ENCODE measurements at regions not wholly inside any gene's neighbourhood (a gene's known extent, or its start where the extent isn't known, plus 50 kb on each side); places are given as distances from the start of the nearest gene placed in this dataset.
"Not testable (repeated sequence)": the region's sequence is repeated elsewhere in the genome, so short reads cannot be mapped to it uniquely, and the experiment has no call there.

GRCh38 chr13:105907319-105908019, 628.0 kb downstream of the EFNB2 start:
- in situ Hi-C loops (cut with HindIII; ENCODE audit: low sequenced_read_pairs) = no loop called here

- in situ Hi-C loops (cut with HindIII; ENCODE audit: low sequenced_read_pairs) = no loop called here
Observed at GRCh38 chr13:105906746-105907145, 628.7 kb downstream of the EFNB2 start.

GRCh38 chr13:105904034-105904742, 631.3 kb downstream of the EFNB2 start:
- in situ Hi-C loops (cut with HindIII; ENCODE audit: low sequenced_read_pairs) = no loop called here

- in situ Hi-C loops (cut with HindIII; ENCODE audit: low sequenced_read_pairs) = no loop called here
Observed at GRCh38 chr13:105902396-105902795, 633.1 kb downstream of the EFNB2 start.

DNA sequence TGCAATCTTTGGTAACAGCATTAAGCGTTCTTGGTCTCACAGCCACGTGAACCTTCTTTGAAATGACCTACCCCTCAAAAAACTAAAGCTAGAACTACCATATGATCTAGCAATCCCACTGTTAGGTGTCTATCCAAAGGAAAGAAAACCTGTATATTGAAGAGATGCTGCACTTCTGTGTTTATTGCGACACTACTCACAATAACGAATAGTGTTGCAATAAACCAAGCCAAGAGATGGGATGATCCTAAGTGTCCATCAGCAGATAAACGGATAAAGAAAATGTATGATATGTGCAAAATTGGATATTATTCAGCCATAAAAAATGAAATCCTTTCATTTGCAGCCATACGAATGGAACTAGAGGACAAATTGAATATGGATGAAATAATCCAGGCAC, 637.9 kb downstream of the EFNB2 start:
- in situ Hi-C loops (cut with HindIII; ENCODE audit: low sequenced_read_pairs) = no loop called here

DNA sequence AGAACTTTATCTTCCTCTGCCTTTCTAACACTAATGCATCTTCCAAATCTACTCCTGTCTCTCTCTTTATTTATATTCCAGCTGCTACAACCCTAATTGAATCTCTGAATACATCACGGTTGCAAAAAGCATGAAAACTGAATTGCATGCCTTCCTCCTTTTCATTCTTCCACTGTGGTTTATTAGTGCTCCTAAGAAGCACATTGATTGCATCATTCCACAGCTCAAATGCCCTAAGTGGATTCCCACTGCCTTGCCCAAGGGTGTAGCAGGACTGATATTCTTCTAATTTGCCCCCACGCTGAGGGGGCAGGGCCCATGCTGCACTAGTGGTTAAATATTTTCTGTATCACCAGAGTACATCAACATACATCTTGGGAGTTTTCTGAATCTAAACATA, 640.8 kb downstream of the EFNB2 start:
- in situ Hi-C loops (cut with HindIII; ENCODE audit: low sequenced_read_pairs) = no loop called here

GRCh38 chr13:105890509-105890908, 645.0 kb downstream of the EFNB2 start:
- in situ Hi-C loops (cut with HindIII; ENCODE audit: low sequenced_read_pairs) = no loop called here

GRCh38 chr13:105878119-105878700, 657.3 kb downstream of the EFNB2 start:
- in situ Hi-C loops (cut with HindIII; ENCODE audit: low sequenced_read_pairs) = no loop called here

GRCh38 chr13:105874814-105875213, 660.6 kb downstream of the EFNB2 start:
- in situ Hi-C loops (cut with HindIII; ENCODE audit: low sequenced_read_pairs) = no loop called here

DNA sequence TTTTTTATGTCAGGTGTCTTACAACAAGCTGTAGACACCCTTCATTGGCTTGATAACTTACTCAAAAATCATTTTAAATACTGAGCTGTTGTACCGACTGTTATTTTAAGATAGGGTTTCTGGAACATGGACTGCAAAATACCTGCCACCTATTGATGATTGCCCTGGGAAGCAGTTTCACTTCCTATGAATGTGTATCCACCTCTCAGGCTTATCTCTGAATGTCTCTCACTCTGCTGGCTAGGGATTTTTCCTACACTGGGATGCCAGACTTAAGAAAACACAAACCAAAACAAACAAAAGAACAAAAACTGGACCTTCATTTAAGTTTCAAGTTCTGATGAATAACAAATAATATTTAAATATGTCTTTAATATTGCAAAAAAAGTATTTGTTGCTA, 663.7 kb downstream of the EFNB2 start:
- in situ Hi-C loops (cut with HindIII; ENCODE audit: low sequenced_read_pairs) = no loop called here

- in situ Hi-C loops (cut with HindIII; ENCODE audit: low sequenced_read_pairs) = no loop called here
Observed at GRCh38 chr13:105871326-105871725, 664.1 kb downstream of the EFNB2 start.

DNA sequence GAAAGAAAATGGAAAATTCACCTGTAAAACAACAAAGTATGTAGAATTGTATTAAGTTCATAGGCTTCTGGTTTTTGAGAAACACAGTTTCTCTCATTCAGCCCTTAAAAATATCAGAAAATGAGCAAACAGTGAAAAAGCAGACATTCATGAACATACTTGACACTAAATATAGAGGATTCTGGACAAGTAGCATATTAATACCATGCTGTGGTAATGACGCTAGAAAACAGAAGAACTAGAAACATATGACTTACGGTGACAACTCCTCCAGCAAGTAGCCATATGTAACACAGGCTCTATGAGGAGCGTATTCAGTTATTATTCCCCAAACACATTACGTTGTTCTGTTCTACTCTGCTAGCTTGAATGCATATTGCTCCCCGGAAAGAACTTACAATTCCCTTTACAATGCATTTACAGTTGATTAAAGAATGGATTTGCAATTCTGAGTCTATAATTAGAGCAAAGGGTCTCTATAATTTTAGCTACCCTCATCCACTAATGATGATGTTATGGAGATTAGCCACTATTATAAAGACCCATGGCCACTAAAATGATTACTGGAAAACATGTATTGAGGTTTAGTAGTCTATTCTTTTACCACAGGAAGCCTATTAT, 672.1 kb downstream of the EFNB2 start:
- in situ Hi-C loops (cut with HindIII; ENCODE audit: low sequenced_read_pairs) = no loop called here

DNA sequence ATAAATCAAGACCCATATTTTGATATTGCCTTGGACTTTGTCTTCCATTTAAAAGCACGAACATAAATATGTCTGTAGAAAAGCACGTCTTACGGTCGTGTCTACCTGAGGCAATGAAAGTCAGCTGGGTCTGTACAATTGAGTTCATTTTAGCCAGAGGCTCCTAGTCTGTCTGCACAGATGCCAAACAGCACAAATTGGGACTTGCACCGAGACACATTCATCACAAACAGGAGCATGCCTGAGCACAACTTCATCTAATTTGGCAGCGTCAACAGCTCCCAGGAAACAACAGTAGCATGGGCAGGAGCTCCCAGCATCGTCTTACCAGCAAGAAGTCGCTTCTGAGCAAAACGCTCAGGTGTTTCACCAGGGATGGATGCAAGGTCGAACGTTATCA, 687.0 kb downstream of the EFNB2 start:
- in situ Hi-C loops (cut with HindIII; ENCODE audit: low sequenced_read_pairs) = no loop called here

DNA sequence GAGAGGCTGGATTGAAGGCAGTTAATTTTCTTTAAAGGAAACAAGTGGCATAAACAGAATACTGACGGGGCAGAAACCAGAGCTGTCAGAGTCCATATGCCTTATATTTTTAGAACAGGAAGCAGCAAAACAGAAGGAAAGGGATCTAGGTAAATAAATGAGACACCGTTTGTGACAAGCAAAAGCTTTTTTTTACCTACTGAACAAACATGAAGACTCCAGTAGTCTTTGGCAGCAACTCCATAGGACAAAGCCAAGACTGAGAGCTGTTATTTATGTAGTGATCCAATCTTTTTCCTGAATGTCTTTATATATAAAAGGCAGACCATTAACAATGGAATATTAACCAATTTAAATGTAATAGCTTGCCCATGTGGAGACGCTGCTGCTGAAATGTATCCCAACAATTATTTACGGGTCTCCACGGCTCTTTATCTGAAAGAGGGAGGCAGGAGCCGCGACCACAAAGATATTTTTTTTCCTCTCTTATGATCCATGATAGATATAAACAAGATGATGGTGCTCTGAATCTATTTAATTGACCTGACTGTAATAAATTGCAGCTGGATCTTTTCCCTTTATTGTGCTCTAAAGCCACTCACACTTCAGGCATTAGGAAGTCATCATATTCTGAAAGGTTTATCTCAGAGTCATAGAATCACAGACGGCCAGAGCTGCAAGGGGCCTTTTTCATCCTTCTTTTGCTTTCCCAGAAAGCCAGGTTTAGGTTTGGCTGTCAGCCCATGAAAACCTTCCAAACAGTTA, 687.8 kb downstream of the EFNB2 start:
- in situ Hi-C loops (cut with HindIII; ENCODE audit: low sequenced_read_pairs) = no loop called here

DNA sequence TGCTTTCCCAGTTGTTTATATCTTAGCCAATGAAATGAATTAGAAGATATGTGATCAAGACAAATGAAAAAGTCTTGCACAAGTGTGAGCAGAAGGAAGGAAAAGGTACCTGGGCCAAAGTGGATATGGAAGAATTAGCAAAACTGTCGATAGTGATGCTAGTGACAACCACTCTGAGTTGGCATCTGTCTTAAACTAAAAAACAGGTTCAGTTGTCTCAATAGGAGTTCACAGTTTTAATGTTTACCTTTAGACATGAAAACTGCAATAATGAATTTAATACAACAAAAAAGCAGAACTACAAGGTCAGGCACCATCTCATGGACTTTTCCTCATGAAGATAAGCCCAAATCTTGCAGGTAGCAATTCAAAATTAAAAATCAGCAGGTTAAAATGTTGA, 688.5 kb downstream of the EFNB2 start:
- in situ Hi-C loops (cut with HindIII; ENCODE audit: low sequenced_read_pairs) = no loop called here

DNA sequence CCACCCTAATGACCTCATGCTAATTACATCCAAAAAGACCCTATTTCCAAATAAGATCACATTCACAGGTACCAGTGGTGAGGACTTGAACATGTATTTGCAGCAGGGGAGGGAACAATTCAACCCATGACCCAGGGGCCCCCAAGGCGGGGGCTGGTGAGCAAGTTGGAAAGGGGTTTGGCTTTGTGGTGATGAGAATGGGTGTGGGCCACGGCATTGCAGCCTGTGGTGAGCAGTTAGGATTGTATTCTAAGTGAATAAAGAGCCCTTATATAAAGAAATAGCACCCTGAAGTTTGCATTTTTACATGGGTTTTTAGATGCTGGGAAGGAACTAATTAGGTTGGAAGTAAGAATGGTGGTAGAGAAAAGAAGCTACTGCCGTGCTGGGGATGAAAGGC, 694.2 kb downstream of the EFNB2 start:
- in situ Hi-C loops (cut with HindIII; ENCODE audit: low sequenced_read_pairs) = no loop called here

DNA sequence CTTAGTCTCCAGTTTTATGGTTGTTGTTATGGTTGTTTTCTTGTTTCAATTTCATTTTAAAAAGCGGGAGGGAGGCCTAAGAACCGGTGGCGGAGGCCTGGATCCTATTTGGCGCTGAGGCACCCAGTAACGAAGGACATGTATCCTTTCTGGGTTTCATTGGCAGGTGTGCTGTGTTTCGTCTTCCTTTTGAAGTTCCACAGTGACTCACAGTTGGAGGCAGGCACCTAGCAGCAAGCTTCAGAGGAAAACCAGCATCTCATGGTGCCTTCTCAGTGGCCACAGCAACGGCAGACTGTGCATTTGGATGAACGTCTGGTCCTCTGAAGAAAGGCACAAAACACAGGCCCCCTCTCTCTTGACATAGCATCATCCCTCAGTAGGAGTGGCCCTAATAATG, 697.2 kb downstream of the EFNB2 start:
- in situ Hi-C loops (cut with HindIII; ENCODE audit: low sequenced_read_pairs) = no loop called here

DNA sequence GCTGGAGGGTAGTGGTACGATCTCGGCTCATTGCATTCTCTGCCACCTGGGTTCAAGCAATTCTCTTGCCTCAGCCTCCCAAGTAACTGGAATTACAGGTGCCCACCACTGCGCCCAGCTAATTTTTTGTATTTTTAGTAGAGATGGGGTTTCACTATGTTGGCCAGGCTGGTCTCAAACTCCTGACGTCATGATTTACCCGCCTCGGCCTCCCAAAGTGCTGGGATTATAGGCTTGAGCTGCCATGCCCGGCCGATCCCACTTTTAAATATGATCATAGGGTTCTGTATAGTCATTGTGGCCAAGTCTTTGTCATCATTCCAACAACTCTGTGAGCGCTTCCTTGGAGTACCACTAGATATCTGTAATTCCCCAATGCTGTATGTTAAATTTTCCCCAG, 698.2 kb downstream of the EFNB2 start:
- in situ Hi-C loops (cut with HindIII; ENCODE audit: low sequenced_read_pairs) = not testable (repeated sequence)

GRCh38 chr13:105830821-105831220, 704.6 kb downstream of the EFNB2 start:
- in situ Hi-C loops (cut with HindIII; ENCODE audit: low sequenced_read_pairs) = no loop called here

DNA sequence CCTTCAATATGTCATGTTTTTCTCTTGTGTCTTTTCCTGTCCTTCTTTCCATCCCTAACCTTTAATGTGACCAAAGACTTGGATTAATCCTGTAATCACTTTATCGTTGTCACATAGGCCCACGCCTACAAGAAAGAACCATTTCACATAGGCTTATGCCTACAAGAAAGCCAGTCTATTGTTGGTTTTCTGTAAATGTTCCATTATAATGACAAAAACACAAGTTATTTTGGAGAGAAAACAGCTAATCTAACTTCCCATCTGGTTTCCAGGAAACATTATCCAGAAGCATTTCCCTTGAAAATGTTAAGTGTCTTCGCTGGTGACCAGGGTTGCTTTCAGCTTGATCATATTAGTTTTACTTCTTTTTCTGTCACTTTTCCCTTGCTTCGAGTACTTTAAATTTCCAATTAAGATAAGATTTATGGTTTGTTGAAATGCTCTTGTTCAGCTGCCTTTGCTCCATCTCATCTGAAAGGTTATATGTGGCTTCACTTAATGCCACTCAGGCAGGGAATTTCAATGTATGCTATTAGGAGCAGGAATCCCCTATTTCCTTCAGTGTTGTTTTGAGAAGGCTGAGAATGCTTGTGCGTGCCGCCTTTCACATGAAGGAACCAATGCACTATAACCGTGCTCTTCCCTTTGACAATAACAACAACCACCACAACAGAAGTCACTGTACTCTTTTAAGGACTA, 708.2 kb downstream of the EFNB2 start:
- in situ Hi-C loops (cut with HindIII; ENCODE audit: low sequenced_read_pairs) = no loop called here

GRCh38 chr13:105825071-105825470, 710.4 kb downstream of the EFNB2 start:
- in situ Hi-C loops (cut with HindIII; ENCODE audit: low sequenced_read_pairs) = no loop called here
